OCI-LY3 (cell line): ENCODE measurements at regions not wholly inside any gene's neighbourhood (a gene's known extent, or its start where the extent isn't known, plus 50 kb on each side); places are given as distances from the start of the nearest gene placed in this dataset.

Experiments used
- H2AFZ ChIP-seq: fragments of 200-600, 300-600 bp; shearing (Covaris generic); 2 replicates; pipeline ENCODE4 v1.6.0; 2014; ENCODE audit warnings: antibody characterized with exemption, low read depth, low read length
- H3K27ac ChIP-seq: fragments of 200-600, 300-600 bp; sonication (generic); 2 replicates; pipeline ENCODE4 v1.5.1; 2014; ENCODE audit warnings: mild to moderate bottlenecking, low read length, moderate library complexity, mixed read lengths
- H3K27me3 ChIP-seq: fragments of 200-600, 300-600 bp; sonication (generic); 2 replicates; pipeline ENCODE4 v1.6.1; 2014; ENCODE audit warnings: low read depth, low read length, mixed read lengths
- H3K36me3 ChIP-seq: fragments of 200-600, 300-600 bp; sonication (generic); replicated peaks from 2 replicates; pipeline ENCODE3; 2014; ENCODE audit warnings: low read depth, low read length, mixed read lengths
- H3K4me1 ChIP-seq: fragments of 300-600, 200-600 bp; sonication (generic); 2 replicates; pipeline ENCODE4 v1.6.1; 2014; ENCODE audit warnings: low read length, mixed read lengths
- H3K4me2 ChIP-seq: fragments of 200-600, 300-600 bp; sonication (generic); 2 replicates; pipeline ENCODE4 v1.6.1; 2014; ENCODE audit warnings: low read length, mixed read lengths
- H3K4me3 ChIP-seq: fragments of 300-600, 200-600 bp; sonication (generic); 2 replicates; pipeline ENCODE4 v1.5.1; 2014; ENCODE audit warnings: antibody characterized with exemption, mild to moderate bottlenecking, low read length, moderate library complexity
- H3K79me2 ChIP-seq: fragments of 300-600, 200-600 bp; shearing (Covaris generic); 2 replicates; pipeline ENCODE4 v1.6.1; 2014; ENCODE audit warnings: mild to moderate bottlenecking, low read length, mixed read lengths
- H3K9ac ChIP-seq: fragments of 300-600, 200-600 bp; shearing (Covaris generic); 2 replicates; pipeline ENCODE4 v1.6.0; 2014; ENCODE audit warnings: mild to moderate bottlenecking, low read length, moderate library complexity
- H3K9me3 ChIP-seq: fragments of 200-600, 300-600 bp; shearing (Covaris generic); 2 replicates; pipeline ENCODE4 v1.6.1; 2014; ENCODE audit warnings: low read length, mixed read lengths; ENCODE audit not compliant: insufficient read depth
- H4K20me1 ChIP-seq: fragments of 200-600, 300-600 bp; sonication (generic); 2 replicates; pipeline ENCODE4 v1.6.1; 2016; ENCODE audit warnings: low read length, mixed read lengths; ENCODE audit not compliant: insufficient read depth
- EZH2phosphoT487 ChIP-seq: fragments of 200-600 bp; shearing (Covaris generic); IDR thresholded peaks from 2 replicates; pipeline ENCODE4 v1.6.1; 2018; ENCODE audit warnings: antibody characterized with exemption, mixed run types, low read depth
- TF ChIP-seq, protein P1 (sequence below): fragments of 200-600, 300-600 bp; sonication (generic); IDR thresholded peaks from 2 replicates; pipeline ENCODE4 v1.5.1; 2014; ENCODE audit warnings: antibody characterized with exemption, low read length, low read depth

DNA sequence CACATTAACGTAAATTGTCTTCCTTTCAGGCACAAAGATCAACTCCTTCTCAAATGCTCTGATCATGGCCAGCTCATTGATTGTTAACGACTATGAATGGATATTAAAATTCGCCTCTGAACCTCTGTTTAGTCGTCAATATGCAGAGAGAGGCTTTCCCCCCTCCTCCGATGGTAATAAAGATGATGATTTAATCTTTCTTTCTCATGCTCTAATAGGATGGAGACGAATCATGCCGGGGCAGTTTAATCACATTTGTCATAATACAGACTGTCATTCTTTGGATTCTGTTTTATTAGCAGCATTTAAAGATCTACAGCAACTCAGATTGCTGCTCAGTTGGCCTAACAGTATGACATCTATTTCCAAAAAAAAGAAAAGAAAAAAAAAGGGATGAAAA lies 132.9 kb downstream of the SREK1 start:
- Histone ChIP-seq H3K9me3 (no peaks in the 10 kb centered on the region), H3K27me3 (0 out of 2 replicates have a peak, but pooled peaks cover 3% of the 10 kb centered on the region), H3K4me1 (no peaks in the 10 kb centered on the region)

GRCh38 chr5:66277981-66278380 lies 133.9 kb downstream of the SREK1 start:
- no peak overlapping the region for H3K9ac ChIP-seq
- no peak overlapping the region for H3K27ac ChIP-seq
- H3K9me3 ChIP-seq: no peaks in the 10 kb centered on the region
- no peaks in the 10 kb centered on the region for H4K20me1 ChIP-seq
- no peak overlapping the region for H3K4me2 ChIP-seq
- H3K4me1 ChIP-seq: no peaks in the 10 kb centered on the region
- H3K36me3 ChIP-seq: no peaks in the 10 kb centered on the region
- no peaks in the 10 kb centered on the region for H3K79me2 ChIP-seq
- no peak for TF ChIP-seq EZH2phosphoT487
- TF ChIP-seq, protein P1, sequence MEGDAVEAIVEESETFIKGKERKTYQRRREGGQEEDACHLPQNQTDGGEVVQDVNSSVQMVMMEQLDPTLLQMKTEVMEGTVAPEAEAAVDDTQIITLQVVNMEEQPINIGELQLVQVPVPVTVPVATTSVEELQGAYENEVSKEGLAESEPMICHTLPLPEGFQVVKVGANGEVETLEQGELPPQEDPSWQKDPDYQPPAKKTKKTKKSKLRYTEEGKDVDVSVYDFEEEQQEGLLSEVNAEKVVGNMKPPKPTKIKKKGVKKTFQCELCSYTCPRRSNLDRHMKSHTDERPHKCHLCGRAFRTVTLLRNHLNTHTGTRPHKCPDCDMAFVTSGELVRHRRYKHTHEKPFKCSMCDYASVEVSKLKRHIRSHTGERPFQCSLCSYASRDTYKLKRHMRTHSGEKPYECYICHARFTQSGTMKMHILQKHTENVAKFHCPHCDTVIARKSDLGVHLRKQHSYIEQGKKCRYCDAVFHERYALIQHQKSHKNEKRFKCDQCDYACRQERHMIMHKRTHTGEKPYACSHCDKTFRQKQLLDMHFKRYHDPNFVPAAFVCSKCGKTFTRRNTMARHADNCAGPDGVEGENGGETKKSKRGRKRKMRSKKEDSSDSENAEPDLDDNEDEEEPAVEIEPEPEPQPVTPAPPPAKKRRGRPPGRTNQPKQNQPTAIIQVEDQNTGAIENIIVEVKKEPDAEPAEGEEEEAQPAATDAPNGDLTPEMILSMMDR: no peak
- H3K27me3 ChIP-seq: 0 out of 2 replicates have a peak, but pooled peaks cover 3% of the 10 kb centered on the region
- H2AFZ ChIP-seq: no peak overlapping the region
- H3K4me3 ChIP-seq: no peak overlapping the region

More for the DNA sequence above, 132.9 kb downstream of the SREK1 start:
- no peaks in the 10 kb centered on the region for H3K36me3 ChIP-seq
- H2AFZ ChIP-seq: no peak overlapping the region
- H3K4me2 ChIP-seq: no peak overlapping the region
- H3K79me2 ChIP-seq: no peaks in the 10 kb centered on the region
- H3K4me3 ChIP-seq: no peak overlapping the region
- TF ChIP-seq, protein P1: no peak
- no peak for TF ChIP-seq EZH2phosphoT487
- no peak overlapping the region for H3K27ac ChIP-seq
- no peak overlapping the region for H3K9ac ChIP-seq
- H4K20me1 ChIP-seq: no peaks in the 10 kb centered on the region

DNA sequence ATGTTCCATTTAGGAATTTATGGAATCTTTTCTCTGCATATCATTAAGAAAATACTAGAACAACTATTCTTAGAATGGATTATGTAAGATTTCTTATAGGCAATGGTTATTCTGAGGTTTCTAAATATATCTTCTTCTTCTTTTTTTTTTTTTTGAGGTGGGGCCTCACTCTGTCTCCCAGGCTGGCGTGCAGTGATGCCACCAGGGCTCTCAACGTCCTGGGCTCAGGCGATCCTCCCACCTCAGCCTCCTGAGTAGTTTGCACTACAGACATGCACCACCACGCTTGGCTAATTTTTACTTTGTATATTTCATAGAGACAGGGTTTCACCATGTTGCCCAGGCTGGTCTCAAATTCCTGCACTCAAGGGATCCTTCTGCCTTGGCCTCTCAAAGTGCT lies 137.2 kb downstream of the SREK1 start:
- TF ChIP-seq, protein P1: no peak
- TF ChIP-seq EZH2phosphoT487: no peak
- H3K4me2 ChIP-seq: no peak overlapping the region
- no peak overlapping the region for H3K27ac ChIP-seq
- H3K4me1 ChIP-seq: peaks cover 6% of the 10 kb centered on the region; the same call in 1 of the 2 replicates
- no peaks in the 10 kb centered on the region for H3K36me3 ChIP-seq
- H4K20me1 ChIP-seq: no peaks in the 10 kb centered on the region
- no peaks in the 10 kb centered on the region for H3K79me2 ChIP-seq
- H3K4me3 ChIP-seq: no peak overlapping the region
- no peak overlapping the region for H2AFZ ChIP-seq
- H3K9ac ChIP-seq: no peak overlapping the region
- H3K27me3 ChIP-seq: no peaks in the 10 kb centered on the region
- no peaks in the 10 kb centered on the region for H3K9me3 ChIP-seq

- no peak overlapping the region for H3K4me3 ChIP-seq
- H3K9me3 ChIP-seq: no peaks in the 10 kb centered on the region
- H2AFZ ChIP-seq: no peak overlapping the region
- H3K27me3 ChIP-seq: no peaks in the 10 kb centered on the region
- H3K9ac ChIP-seq: no peak overlapping the region
- no peak overlapping the region for H3K4me2 ChIP-seq
- H3K27ac ChIP-seq: no peak overlapping the region
- no peaks in the 10 kb centered on the region for H3K79me2 ChIP-seq
- TF ChIP-seq EZH2phosphoT487: no peak
- TF ChIP-seq, protein P1: no peak
- H4K20me1 ChIP-seq: no peaks in the 10 kb centered on the region
- no peaks in the 10 kb centered on the region for H3K36me3 ChIP-seq
- H3K4me1 ChIP-seq: peaks cover 6% of the 10 kb centered on the region; the same call in 1 of the 2 replicates
These were observed 140.7 kb downstream of the SREK1 start for GRCh38 chr5:66284588-66285342.
